HG03064 (cell line): ENCODE measurements at regions not wholly inside any gene's neighbourhood (a gene's known extent, or its start where the extent isn't known, plus 50 kb on each side); places are given as distances from the start of the nearest gene placed in this dataset.
"Not testable (repeated sequence)": the region's sequence is repeated elsewhere in the genome, so short reads cannot be mapped to it uniquely, and the experiment has no call there.

Source experiments
- ATAC-seq: cut with Tn5 transposase; IDR thresholded peaks from one replicate; pipeline ENCODE4 v1.9.1; 2021; ENCODE audit warnings: low read depth; ENCODE audit not compliant: unreplicated experiment

GRCh38 chr18:71322201-71322600 lies 1033.4 kb downstream of the SOCS6 start:
- no peak for ATAC-seq

DNA sequence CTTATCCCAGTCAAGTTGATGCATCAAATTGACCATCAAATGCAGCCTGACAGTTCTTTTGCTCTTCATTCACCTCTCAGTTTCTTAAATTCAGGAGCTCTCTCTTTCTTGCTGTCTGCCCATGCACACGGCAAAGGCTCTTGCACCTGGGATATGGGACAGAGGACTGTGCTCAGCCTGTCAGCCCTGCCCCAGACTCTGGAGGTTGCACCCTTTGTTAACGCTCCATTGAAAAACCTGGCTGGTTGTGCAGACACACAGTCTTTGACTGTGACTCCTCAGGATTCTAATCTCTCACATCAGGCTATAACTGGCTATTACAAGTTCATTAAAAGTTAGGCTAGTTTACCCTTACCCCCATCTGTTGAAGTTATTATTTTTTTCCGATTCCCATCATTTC lies 1032.5 kb downstream of the SOCS6 start:
- ATAC-seq, result no peak

- ATAC-seq, result no peak
Observed at GRCh38 chr18:71304856-71305255, 1016.0 kb downstream of the SOCS6 start.

- not testable (repeated sequence) for ATAC-seq
Observed at GRCh38 chr18:71303743-71304142, 1014.9 kb downstream of the SOCS6 start.

- ATAC-seq, result no peak
Observed at GRCh38 chr18:71301596-71301995, 1012.8 kb downstream of the SOCS6 start.

DNA sequence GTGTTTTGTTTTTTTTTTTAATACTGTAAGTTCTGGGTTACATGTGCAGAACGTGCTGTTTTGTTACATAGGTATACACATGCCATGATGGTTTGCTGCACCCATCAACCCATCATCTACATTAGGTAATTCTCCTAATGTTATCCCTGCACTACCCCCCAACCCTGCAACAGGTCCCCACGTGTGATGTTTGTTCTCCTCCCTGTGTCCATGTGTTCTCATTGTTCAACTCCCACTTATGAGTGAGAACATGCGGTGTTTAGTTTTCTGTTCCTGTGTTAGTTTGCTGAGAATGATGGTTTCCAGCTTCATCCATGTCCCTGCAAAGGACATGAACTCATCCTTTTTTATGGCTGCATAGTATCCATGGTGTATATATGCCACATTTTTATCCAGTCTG lies 1005.4 kb downstream of the SOCS6 start:
- ATAC-seq, result not testable (repeated sequence)

- no peak for ATAC-seq
Observed at GRCh38 chr18:71293322-71293721, 1004.5 kb downstream of the SOCS6 start.

DNA sequence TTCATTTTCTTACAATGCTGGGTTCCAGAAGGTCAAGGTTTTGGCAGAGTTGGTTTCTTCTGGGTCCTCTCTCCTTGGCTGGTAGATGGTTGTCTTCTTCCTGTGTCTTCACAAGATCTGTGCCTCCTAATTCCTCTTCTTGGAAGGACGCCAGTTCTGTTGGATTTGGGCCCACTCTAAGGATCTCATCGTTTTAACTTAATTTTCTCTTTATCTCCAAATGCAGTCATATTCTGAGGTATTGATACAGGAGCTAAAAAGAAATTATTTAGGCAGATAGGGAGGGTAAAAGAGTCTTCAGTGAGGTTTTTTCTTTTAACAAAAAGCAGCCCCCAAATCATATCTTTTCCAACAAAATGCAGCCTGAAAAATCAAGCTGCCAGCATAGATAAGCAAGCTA lies 998.4 kb downstream of the SOCS6 start:
- ATAC-seq, result no peak

DNA sequence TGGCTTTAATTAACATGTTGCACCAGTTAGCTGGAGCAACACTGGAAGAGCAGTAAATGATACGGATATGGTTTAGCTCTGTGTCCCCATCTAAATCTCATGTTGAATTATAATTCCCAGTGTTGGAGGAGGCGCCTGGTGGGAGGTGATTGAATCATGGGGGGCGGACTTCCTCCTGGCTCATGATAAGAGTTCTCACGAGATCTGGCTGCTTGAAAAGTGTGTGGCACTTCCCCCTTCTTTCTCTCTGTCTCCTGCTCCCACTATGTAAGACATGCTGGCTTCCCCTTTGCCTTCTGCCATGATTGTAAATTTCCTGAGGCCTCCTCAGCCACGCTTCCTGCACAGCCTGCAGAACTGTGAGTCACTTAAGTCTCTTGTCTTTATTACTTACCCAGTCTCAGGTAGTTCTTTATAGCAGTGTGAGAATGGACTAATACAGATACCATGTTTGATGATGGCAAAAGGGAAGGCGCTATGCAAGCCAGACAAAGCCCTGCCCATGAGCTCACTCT lies 963.6 kb downstream of the SOCS6 start:
- no peak for ATAC-seq

GRCh38 chr18:71250191-71250590 lies 961.3 kb downstream of the SOCS6 start:
- ATAC-seq, result no peak

DNA sequence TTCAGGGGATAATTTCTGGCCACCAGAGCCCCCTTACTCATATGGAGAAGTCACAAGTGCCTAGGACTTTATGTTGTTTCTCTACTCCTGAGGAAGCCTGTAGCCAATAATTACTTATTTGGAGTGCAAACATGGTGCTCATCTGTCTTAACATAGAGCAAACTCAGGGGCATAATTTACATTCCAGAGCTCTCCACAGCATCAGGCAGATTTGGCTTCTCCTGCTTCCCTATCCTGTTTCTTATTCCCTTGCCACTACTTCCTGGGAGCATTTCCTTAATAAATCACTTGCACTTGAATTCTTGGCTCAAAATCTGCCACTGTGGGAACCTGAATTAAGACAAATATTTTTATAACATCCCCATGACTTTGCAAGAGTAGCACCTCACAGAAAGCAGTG lies 960.9 kb downstream of the SOCS6 start:
- no peak for ATAC-seq

DNA sequence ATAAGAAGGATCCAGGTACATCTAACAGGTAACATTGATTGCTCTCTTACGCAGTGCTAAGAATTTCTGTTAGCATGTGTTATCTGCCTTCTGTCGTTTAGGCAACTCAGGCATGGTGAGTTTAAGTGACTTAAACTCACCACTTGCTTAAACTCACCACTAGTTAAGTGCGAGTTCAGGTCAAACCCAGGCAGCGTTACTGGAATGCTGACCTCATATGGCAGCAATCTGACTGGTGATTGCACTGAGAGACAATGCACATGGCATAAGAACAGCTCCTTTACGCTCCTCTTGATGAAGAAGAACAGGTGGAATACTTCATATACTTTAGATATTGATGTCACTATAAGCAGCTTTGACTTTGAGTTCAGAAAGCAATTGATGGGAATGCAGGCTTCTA lies 954.1 kb downstream of the SOCS6 start:
- no peak for ATAC-seq

GRCh38 chr18:71238974-71239624 lies 950.3 kb downstream of the SOCS6 start:
- ATAC-seq, result no peak

DNA sequence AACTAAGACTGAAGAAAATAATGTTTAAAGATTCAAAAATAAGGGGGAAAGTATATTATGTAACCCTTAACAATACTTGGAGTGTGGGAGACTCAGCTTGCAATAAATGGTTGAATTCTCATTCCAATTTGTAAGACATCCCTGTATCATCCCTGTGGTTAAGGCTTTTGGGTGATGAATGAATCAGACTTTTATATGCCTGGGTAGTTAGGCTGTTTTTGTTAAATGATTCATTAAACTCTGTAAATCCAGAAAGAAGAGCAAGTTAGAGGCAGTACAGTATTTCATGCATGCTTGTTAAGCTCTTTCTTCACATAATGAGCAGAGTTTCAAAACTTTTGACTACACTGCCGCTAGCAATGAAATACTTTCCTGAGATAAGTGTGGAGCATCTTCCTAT lies 948.8 kb downstream of the SOCS6 start:
- ATAC-seq, result no peak

- no peak for ATAC-seq
Observed at GRCh38 chr18:71233177-71233576, 944.3 kb downstream of the SOCS6 start.

DNA sequence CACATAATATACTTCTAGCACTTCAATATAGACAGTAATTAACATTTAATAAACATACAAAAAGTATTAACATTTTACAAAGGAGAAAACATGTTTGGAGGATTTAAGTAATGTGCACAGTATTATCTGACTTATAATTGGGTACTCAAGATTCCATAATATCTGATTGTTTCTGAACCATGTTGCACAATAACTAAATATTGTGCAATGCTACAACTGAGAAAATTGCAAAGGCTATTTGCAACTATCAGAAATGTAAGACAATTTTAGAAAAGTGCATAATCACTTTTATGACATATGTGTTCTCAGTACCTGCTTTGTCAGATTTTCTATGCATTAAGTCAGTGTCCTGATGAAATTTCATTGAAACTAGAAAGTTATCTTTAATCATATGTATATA lies 934.6 kb downstream of the SOCS6 start:
- no peak for ATAC-seq

GRCh38 chr18:71221405-71221804 lies 932.6 kb downstream of the SOCS6 start:
- no peak for ATAC-seq

GRCh38 chr18:71212739-71213138 lies 923.9 kb downstream of the SOCS6 start:
- not testable (repeated sequence) for ATAC-seq

GRCh38 chr18:71212222-71212621 lies 923.4 kb downstream of the SOCS6 start:
- ATAC-seq, result no peak

- ATAC-seq, result no peak
Observed at GRCh38 chr18:71209944-71210343, 921.1 kb downstream of the SOCS6 start.

DNA sequence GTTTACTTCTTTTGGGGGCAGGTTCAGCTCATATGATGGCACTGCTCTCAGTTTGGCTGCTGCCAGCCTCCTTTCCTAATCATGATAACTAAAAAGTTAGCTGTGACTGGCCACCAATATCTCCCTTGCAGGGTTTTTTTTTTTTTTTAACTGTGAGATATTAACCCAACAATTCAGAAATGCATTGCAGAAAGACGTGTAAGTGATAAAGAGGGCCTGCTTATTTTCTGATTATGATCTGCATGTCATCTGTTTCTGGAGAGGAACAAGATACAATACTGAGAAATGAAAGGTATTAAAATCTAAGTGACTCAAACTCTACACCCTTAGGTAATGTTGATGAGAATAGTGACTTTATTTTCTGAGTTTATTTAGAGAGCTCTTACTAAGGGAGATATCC lies 905.6 kb downstream of the SOCS6 start:
- ATAC-seq, result no peak

GRCh38 chr18:71189581-71189980 lies 900.7 kb downstream of the SOCS6 start:
- no peak for ATAC-seq
